Mesendoderm (in vitro differentiated cells): ENCODE measurements at regions not wholly inside any gene's neighbourhood (a gene's known extent, or its start where the extent isn't known, plus 50 kb on each side); places are given as distances from the start of the nearest gene placed in this dataset.

Source experiments
- DNase-seq: peaks from one replicate; pipeline ENCODE4 v3.0.0; 2013
- H2AK5ac ChIP-seq: 2 replicates; pipeline ENCODE4 v1.6.1; 2013; ENCODE audit warnings: low read length, inconsistent platforms
- H2BK120ac ChIP-seq: 2 replicates; pipeline ENCODE4 v1.6.1; 2013; ENCODE audit warnings: low read depth, mild to moderate bottlenecking, low read length, moderate library complexity, mixed read lengths
- H2BK15ac ChIP-seq: replicated peaks from 2 replicates; pipeline ENCODE4 v1.6.1; 2013; ENCODE audit warnings: low read depth, mild to moderate bottlenecking, moderate library complexity
- H2BK5ac ChIP-seq: 2 replicates; pipeline ENCODE4 v1.6.1; 2013; ENCODE audit warnings: low read length, inconsistent platforms
- H3K18ac ChIP-seq: 2 replicates; pipeline ENCODE4 v1.6.1; 2013; ENCODE audit warnings: mild to moderate bottlenecking, low read length, mixed read lengths
- H3K23ac ChIP-seq: one replicate; pipeline ENCODE4 v1.6.1; 2013; ENCODE audit warnings: low read length
- H3K27ac ChIP-seq: 2 replicates; pipeline ENCODE4 v1.5.1; 2013; ENCODE audit warnings: low read depth, mild to moderate bottlenecking, inconsistent platforms, low read length, moderate library complexity
- H3K27me3 ChIP-seq: 2 replicates; pipeline ENCODE4 v1.6.1; 2013; ENCODE audit warnings: low read length, control low read depth, mild to moderate bottlenecking, inconsistent platforms; ENCODE audit not compliant: insufficient read depth, poor library complexity
- H3K36me3 ChIP-seq: 2 replicates; pipeline ENCODE4 v1.6.1; 2013; ENCODE audit warnings: low read length, inconsistent platforms; ENCODE audit not compliant: control insufficient read depth, insufficient read depth
- H3K4ac ChIP-seq: one replicate; pipeline ENCODE4 v1.6.1; 2013; ENCODE audit warnings: low read depth, mild to moderate bottlenecking, low read length, moderate library complexity
- H3K4me1 ChIP-seq: 2 replicates; pipeline ENCODE4 v1.6.1; 2013; ENCODE audit warnings: low read depth, low read length, inconsistent platforms; ENCODE audit not compliant: control insufficient read depth
- H3K4me2 ChIP-seq: 2 replicates; pipeline ENCODE4 v1.6.1; 2013; ENCODE audit warnings: low read length
- H3K4me3 ChIP-seq: 2 replicates; pipeline ENCODE4 v1.5.1; 2013; ENCODE audit warnings: mild to moderate bottlenecking, low read length
- H3K56ac ChIP-seq: one replicate; pipeline ENCODE4 v1.6.1; 2013; ENCODE audit warnings: low read length
- H3K79me1 ChIP-seq: 2 replicates; pipeline ENCODE4 v1.6.1; 2013; ENCODE audit warnings: low read length, inconsistent platforms
- H3K79me2 ChIP-seq: 2 replicates; pipeline ENCODE4 v1.6.1; 2013; ENCODE audit warnings: mild to moderate bottlenecking, low read length; ENCODE audit not compliant: control insufficient read depth, insufficient read depth
- H3K9ac ChIP-seq: 2 replicates; pipeline ENCODE4 v1.6.1; 2013; ENCODE audit warnings: low read length, inconsistent platforms
- H4K5ac ChIP-seq: one replicate; pipeline ENCODE4 v1.6.1; 2013; ENCODE audit warnings: low read length
- H4K8ac ChIP-seq: one replicate; pipeline ENCODE4 v1.6.1; 2013; ENCODE audit warnings: low read depth, mild to moderate bottlenecking, control low read depth, low read length, moderate library complexity
- WGBS: extraction: QIAGEN DNeasy Blood & Tissue Kit; methylation state at CpG from one replicate; pipeline ENCODE4 v1.1.7; 2013; ENCODE audit warnings: low lambda C conversion rate, missing lambda C conversion rate; ENCODE audit not compliant: insufficient coverage; ENCODE audit errors: extremely low coverage; 5-methylcytosine and 5-hydroxymethylcytosine counted together

- H2BK120ac ChIP-seq, result no peak overlapping the region
- H3K27ac ChIP-seq, result no peak overlapping the region
- H3K23ac ChIP-seq, result no peak overlapping the region
- no peaks in the 10 kb centered on the region for H3K79me1 ChIP-seq
- H4K8ac ChIP-seq, result no peak overlapping the region
- H3K36me3 ChIP-seq, result no peaks in the 10 kb centered on the region
- no peak overlapping the region for H3K4me3 ChIP-seq
- no peak overlapping the region for H3K4me2 ChIP-seq
- no peak overlapping the region for H2BK15ac ChIP-seq
- H3K4me1 ChIP-seq, result no peaks in the 10 kb centered on the region
- H3K18ac ChIP-seq, result no peak overlapping the region
- H3K79me2 ChIP-seq, result no peaks in the 10 kb centered on the region
- no peak overlapping the region for H3K4ac ChIP-seq
- no peak for DNase-seq
- no peak overlapping the region for H3K56ac ChIP-seq
- H2AK5ac ChIP-seq, result no peak overlapping the region
- H2BK5ac ChIP-seq, result no peak overlapping the region
- no peak overlapping the region for H4K5ac ChIP-seq
- no peaks in the 10 kb centered on the region for H3K27me3 ChIP-seq
- WGBS, result no CpG with 5 or more reads among the region's 3 CpGs
- no peak overlapping the region for H3K9ac ChIP-seq
Observed at GRCh38 chr1:222046684-222047263, 304.9 kb upstream of the DUSP10 start.

GRCh38 chr1:222045786-222046185 lies 303.9 kb upstream of the DUSP10 start:
- H4K5ac ChIP-seq, result no peak overlapping the region
- H2BK15ac ChIP-seq, result no peak overlapping the region
- no peak overlapping the region for H2AK5ac ChIP-seq
- no peak overlapping the region for H2BK5ac ChIP-seq
- no peak overlapping the region for H3K56ac ChIP-seq
- H3K79me2 ChIP-seq, result no peaks in the 10 kb centered on the region
- no peaks in the 10 kb centered on the region for H3K79me1 ChIP-seq
- no peak overlapping the region for H2BK120ac ChIP-seq
- no peak overlapping the region for H3K18ac ChIP-seq
- WGBS, result no CpG with 5 or more reads among the region's 3 CpGs
- H3K23ac ChIP-seq, result no peak overlapping the region
- no peak overlapping the region for H3K4me3 ChIP-seq
- H3K27ac ChIP-seq, result no peak overlapping the region
- no peaks in the 10 kb centered on the region for H3K36me3 ChIP-seq
- H3K4me1 ChIP-seq, result no peaks in the 10 kb centered on the region
- H3K27me3 ChIP-seq, result no peaks in the 10 kb centered on the region
- H3K9ac ChIP-seq, result no peak overlapping the region
- no peak overlapping the region for H3K4ac ChIP-seq
- H3K4me2 ChIP-seq, result no peak overlapping the region
- H4K8ac ChIP-seq, result no peak overlapping the region
- DNase-seq, result no peak

GRCh38 chr1:222045236-222045635 lies 303.3 kb upstream of the DUSP10 start:
- H4K5ac ChIP-seq, result no peak overlapping the region
- no peak overlapping the region for H3K27ac ChIP-seq
- H3K4me1 ChIP-seq, result no peaks in the 10 kb centered on the region
- no peak overlapping the region for H3K18ac ChIP-seq
- H3K79me1 ChIP-seq, result no peaks in the 10 kb centered on the region
- H3K9ac ChIP-seq, result no peak overlapping the region
- H3K27me3 ChIP-seq, result no peaks in the 10 kb centered on the region
- H2BK120ac ChIP-seq, result no peak overlapping the region
- no peak overlapping the region for H3K56ac ChIP-seq
- no peak overlapping the region for H2BK15ac ChIP-seq
- no peak overlapping the region for H2AK5ac ChIP-seq
- no peak for DNase-seq
- no peaks in the 10 kb centered on the region for H3K36me3 ChIP-seq
- no peak overlapping the region for H2BK5ac ChIP-seq
- no peak overlapping the region for H3K4me3 ChIP-seq
- no peaks in the 10 kb centered on the region for H3K79me2 ChIP-seq
- WGBS, result no CpG with 5 or more reads among the region's 3 CpGs
- H3K23ac ChIP-seq, result no peak overlapping the region
- no peak overlapping the region for H3K4ac ChIP-seq
- no peak overlapping the region for H3K4me2 ChIP-seq
- H4K8ac ChIP-seq, result no peak overlapping the region

- Histone ChIP-seq H2AK5ac (no peak overlapping the region), H3K79me1 (no peaks in the 10 kb centered on the region), H3K4me1 (no peaks in the 10 kb centered on the region), H2BK15ac (no peak overlapping the region), H3K27me3 (no peaks in the 10 kb centered on the region), H3K4me2 (no peak overlapping the region), H3K4ac (no peak overlapping the region), H3K79me2 (no peaks in the 10 kb centered on the region), H4K8ac (no peak overlapping the region), H2BK5ac (no peak overlapping the region), H2BK120ac (no peak overlapping the region), H3K27ac (no peak overlapping the region), H3K23ac (no peak overlapping the region), H3K56ac (no peak overlapping the region), H3K4me3 (no peak overlapping the region), H3K18ac (no peak overlapping the region), H4K5ac (no peak overlapping the region), H3K36me3 (no peaks in the 10 kb centered on the region), H3K9ac (no peak overlapping the region)
- DNase-seq, result no peak
- no CpG with 5 or more reads among the region's 9 CpGs for WGBS
Observed at GRCh38 chr1:222043444-222044292, 301.8 kb upstream of the DUSP10 start.

GRCh38 chr1:222042120-222042519 lies 300.2 kb upstream of the DUSP10 start:
- no peaks in the 10 kb centered on the region for H3K79me1 ChIP-seq
- no peak overlapping the region for H3K4ac ChIP-seq
- no peak overlapping the region for H3K9ac ChIP-seq
- no peak overlapping the region for H2BK5ac ChIP-seq
- no CpG with 5 or more reads among the region's 6 CpGs for WGBS
- H3K36me3 ChIP-seq, result no peaks in the 10 kb centered on the region
- H3K79me2 ChIP-seq, result no peaks in the 10 kb centered on the region
- no peak overlapping the region for H3K4me2 ChIP-seq
- H3K18ac ChIP-seq, result no peak overlapping the region
- H2BK15ac ChIP-seq, result no peak overlapping the region
- no peaks in the 10 kb centered on the region for H3K27me3 ChIP-seq
- H3K27ac ChIP-seq, result no peak overlapping the region
- no peak overlapping the region for H4K5ac ChIP-seq
- H3K56ac ChIP-seq, result no peak overlapping the region
- H3K4me3 ChIP-seq, result no peak overlapping the region
- no peaks in the 10 kb centered on the region for H3K4me1 ChIP-seq
- H2AK5ac ChIP-seq, result no peak overlapping the region
- no peak overlapping the region for H4K8ac ChIP-seq
- no peak overlapping the region for H3K23ac ChIP-seq
- DNase-seq, result no peak
- H2BK120ac ChIP-seq, result no peak overlapping the region
